D721Med (cell line): ENCODE measurements at regions not wholly inside any gene's neighbourhood (a gene's known extent, or its start where the extent isn't known, plus 50 kb on each side); places are given as distances from the start of the nearest gene placed in this dataset.

Source experiments
- DNase-seq: peaks from one replicate; pipeline ENCODE4 v3.0.0; 2011; ENCODE audit warnings: low spot score; ENCODE audit not compliant: insufficient read length
- FAIRE-seq: peaks from 2 replicates; lab custom pipeline; 2011; peaks lifted over from hg19 to GRCh38; lab: Jason Lieb, UNC
- CTCF ChIP-seq: IDR thresholded peaks from 2 replicates; pipeline ENCODE4 v1.5.1; 2012; ENCODE audit warnings: mild to moderate bottlenecking, control low read depth; ENCODE audit not compliant: insufficient read depth; ENCODE audit errors: missing control alignments

- DNase-seq: no peak
- no peak for TF ChIP-seq CTCF
These were observed 515.3 kb upstream of the ARX start for GRCh38 chrX:25531096-25531495.

GRCh38 chrX:25534091-25534490 lies 518.3 kb upstream of the ARX start:
- no peak for TF ChIP-seq CTCF
- FAIRE-seq: no peak
- DNase-seq: no peak

More at GRCh38 chrX:25531096-25531495, 515.3 kb upstream of the ARX start:
- FAIRE-seq: no peak

- FAIRE-seq (peak; percentile 29), DNase-seq (no peak)
- no peak for TF ChIP-seq CTCF
These were observed 520.7 kb upstream of the ARX start for GRCh38 chrX:25536307-25536970.

GRCh38 chrX:25537699-25538098 lies 521.9 kb upstream of the ARX start:
- FAIRE-seq (no peak), DNase-seq (no peak)
- no peak for TF ChIP-seq CTCF

GRCh38 chrX:25544641-25545040 lies 528.9 kb upstream of the ARX start:
- FAIRE-seq: no peak
- TF ChIP-seq CTCF: no peak

GRCh38 chrX:25548811-25549210 lies 533.0 kb upstream of the ARX start:
- DNase-seq: no peak
- no peak for TF ChIP-seq CTCF
- no peak for FAIRE-seq

More at GRCh38 chrX:25544641-25545040, 528.9 kb upstream of the ARX start:
- no peak for DNase-seq

- FAIRE-seq: no peak
- no peak for TF ChIP-seq CTCF
These were observed 539.8 kb upstream of the ARX start for GRCh38 chrX:25555521-25555920.

More at GRCh38 chrX:25555521-25555920, 539.8 kb upstream of the ARX start:
- no peak for DNase-seq
